PC-9 (cell line): ENCODE measurements at regions not wholly inside any gene's neighbourhood (a gene's known extent, or its start where the extent isn't known, plus 50 kb on each side); places are given as distances from the start of the nearest gene placed in this dataset.

Experiments
- CTCF ChIP-seq: fragments of 200-600 bp; sonication (generic); conservative IDR thresholded peaks from 2 replicates; pipeline ENCODE4 v1.6.1; 2017; ENCODE audit warnings: mixed run types, antibody characterized with exemption, mild to moderate bottlenecking, moderate library complexity
- EZH2 ChIP-seq: fragments of 200-600 bp; sonication (generic); IDR thresholded peaks from 2 replicates; pipeline ENCODE4 v1.8.0; 2017; ENCODE audit warnings: antibody characterized with exemption, low read depth

GRCh38 chr20:51902933-51903332, 100.6 kb upstream of the SALL4 start:
- TF ChIP-seq EZH2 (no peak), CTCF (no peak)
